HG03432 (cell line): ENCODE measurements at regions not wholly inside any gene's neighbourhood (a gene's known extent, or its start where the extent isn't known, plus 50 kb on each side); places are given as distances from the start of the nearest gene placed in this dataset.

Experiments used
- ATAC-seq: cut with Tn5 transposase; IDR thresholded peaks from one replicate; pipeline ENCODE4 v1.9.1; 2021; ENCODE audit warnings: mild to moderate bottlenecking, moderate library complexity; ENCODE audit not compliant: unreplicated experiment

GRCh38 chr1:75668813-75669212, 55.7 kb upstream of the ACADM start:
- peak; percentile 36 for ATAC-seq

- peak; percentile 45 for ATAC-seq
These were observed 52.8 kb upstream of the ACADM start for GRCh38 chr1:75671708-75672107.

DNA sequence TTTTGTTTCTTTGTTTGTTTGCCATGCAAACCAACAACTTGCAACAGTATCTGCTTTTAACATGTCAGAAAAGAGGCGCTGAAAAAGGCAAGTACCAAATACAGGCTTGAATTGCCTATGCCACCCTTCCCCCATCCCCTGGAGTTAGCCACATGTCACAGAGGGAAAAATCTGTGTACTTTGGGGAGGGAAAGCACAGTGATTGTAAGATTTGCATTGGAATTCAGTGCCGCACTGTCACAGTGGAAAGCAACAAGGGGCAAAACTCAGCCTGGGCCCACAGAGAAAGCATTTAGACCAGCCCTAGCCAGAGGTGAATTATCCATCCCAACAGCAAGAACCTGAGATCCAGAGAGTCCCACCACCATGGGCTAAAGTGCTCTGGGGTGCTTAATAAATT, 52.4 kb upstream of the ACADM start:
- ATAC-seq = no peak

GRCh38 chr1:75672528-75673393, 51.7 kb upstream of the ACADM start:
- peak; percentile 59 for ATAC-seq

GRCh38 chr1:75673399-75673798, 51.1 kb upstream of the ACADM start:
- ATAC-seq = no peak

GRCh38 chr1:75673885-75674284, 50.6 kb upstream of the ACADM start:
- ATAC-seq = no peak
